ENCODE measurements at regions not wholly inside any gene's neighbourhood (a gene's known extent, or its start where the extent isn't known, plus 50 kb on each side); places are given as distances from the start of the nearest gene placed in this dataset.
"Not testable (repeated sequence)": the region's sequence is repeated elsewhere in the genome, so short reads cannot be mapped to it uniquely, and the experiment has no call there.

DNA sequence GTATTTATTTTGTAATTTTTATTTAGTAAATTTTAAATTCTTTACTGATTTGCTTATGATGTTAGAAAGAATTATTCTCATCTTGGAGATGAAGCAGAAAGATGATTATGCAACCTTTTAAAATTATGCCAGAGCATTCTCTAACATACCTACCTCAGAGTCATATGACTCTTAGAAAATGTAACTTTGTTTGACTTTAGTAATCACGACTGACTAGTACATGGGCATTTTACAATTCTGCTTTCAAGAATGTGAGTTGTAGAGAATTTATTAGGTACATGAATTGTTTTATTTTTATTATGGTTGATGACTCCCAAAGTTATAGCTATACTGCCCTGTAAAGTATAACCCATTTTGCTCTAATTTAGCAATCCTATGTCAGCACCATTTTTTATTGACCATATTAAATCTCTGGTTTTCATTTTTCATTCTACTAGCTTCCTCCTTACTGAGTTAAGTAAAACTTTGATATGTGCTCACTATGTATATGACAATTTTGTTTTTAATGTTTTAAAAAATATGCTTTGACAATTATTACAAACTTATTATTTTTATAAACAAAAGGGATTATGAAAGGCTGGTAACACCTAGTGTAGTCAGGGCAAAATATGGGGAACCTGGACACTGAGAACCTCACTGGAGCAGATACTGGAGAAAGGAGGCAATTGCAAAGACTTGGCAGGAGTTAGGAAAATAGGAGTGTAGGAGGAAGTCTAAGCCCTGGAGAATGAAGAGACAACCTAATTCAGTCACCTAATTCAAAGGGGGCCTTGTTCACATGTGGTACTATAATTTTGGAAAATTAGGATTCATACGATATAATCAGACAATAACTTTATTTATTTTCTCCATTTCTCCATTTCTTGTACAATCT, 249.7 kb upstream of the DAB2 start:
- DNase-seq = no peak

GRCh38 chr5:39671561-39671961, 246.8 kb upstream of the DAB2 start:
- DNase-seq = no peak

- no peak for DNase-seq
Measured at GRCh38 chr5:39670955-39671354, 246.2 kb upstream of the DAB2 start.

DNA sequence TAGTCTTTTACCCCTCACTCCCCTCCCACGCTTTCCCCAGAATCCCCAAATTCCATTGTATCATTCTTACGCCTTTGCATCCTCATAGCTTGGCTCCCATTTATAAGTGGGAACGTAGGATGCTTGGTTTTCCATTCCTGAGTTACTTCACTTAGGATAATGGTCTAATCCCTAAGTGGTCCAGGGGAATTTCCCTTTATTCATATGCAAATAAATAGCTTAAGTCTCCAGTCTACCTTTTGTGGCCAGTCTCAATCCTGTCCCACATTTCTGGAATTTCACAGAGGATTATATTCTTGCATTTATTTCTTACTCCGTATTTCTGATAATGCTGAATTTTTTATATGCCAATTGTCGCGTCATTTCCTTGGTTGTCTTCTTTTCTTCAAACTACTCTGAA, 245.6 kb upstream of the DAB2 start:
- no peak for DNase-seq

- no peak for DNase-seq
Measured at GRCh38 chr5:39668980-39669379, 244.2 kb upstream of the DAB2 start.

DNA sequence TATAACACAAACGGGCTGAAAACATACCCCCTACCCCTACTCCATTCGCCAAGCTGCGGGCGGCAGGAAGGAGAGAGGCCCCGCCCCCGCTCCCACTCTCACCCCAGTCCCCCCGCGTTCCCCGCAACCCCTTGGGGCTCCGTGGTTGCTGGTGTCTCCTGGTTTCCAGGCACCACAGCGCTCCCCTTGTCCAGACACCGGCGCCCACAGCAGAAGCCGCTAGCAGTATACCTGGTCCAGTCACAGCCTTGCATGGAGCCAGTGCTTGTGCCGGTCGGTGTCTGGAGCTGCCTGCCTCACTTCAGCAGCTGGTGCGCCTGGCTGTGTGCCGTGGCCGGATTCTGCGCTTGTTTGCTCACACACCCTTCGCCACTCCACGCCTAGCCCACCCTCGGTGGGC, 240.5 kb upstream of the DAB2 start:
- DNase-seq = no peak

DNA sequence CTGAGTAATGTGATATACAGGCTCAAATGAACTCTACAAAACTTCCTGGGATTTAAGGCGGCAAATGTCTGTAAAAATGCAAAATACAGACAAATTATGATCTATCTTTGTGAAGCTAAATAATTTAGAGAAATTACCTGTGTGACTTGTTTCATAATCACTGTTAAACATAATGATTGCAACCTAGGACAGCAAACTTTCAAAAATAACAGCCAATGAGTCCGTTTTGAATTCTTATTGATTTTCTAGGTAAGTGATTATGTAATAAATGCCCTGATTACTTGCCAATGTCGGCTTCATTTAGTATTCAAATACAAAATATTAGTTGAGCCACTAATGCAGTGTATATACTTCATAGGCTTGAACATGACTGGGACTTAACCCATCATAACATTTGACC, 238.2 kb upstream of the DAB2 start:
- DNase-seq = no peak

- DNase-seq = no peak
Measured at GRCh38 chr5:39661026-39661779, 236.4 kb upstream of the DAB2 start.

DNA sequence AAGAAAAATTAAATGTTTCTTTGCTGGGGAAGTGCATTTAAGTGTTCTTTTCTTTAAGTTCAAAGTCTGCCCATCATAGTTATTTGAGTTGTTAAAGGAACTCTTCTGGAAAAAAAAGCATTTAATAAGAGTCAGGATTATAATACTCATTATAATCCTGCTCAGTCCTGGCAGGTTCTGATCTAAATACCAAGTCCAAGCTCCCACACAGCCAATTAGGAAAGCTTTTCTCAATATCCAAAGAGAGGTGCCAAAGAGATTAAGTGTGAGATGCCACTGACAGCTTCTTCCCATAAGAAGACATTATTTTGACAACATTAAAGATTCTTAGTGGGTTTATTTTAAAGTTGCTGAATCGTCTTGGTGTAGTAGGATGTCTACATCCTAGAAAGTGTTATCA, 235.2 kb upstream of the DAB2 start:
- DNase-seq = no peak

- DNase-seq = no peak
Measured at GRCh38 chr5:39658866-39659265, 234.1 kb upstream of the DAB2 start.

DNA sequence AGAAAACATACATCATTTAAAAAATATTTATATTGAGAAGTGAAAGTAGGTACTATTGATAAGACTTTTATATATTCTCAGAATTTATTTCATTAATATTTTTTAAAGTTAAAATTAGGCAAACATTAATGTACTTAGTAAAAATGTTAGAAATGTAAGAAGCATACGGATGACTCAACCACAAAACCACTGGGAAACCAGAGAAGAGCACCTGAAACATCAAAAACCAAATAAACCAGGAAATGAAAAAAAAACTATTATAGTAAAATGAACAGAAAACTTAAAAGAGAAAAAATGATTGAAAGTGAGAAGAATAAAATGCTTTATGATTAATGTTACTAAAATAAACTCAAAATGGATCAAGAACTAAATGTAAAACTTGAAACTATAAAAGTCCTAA, 233.2 kb upstream of the DAB2 start:
- DNase-seq = no peak

DNA sequence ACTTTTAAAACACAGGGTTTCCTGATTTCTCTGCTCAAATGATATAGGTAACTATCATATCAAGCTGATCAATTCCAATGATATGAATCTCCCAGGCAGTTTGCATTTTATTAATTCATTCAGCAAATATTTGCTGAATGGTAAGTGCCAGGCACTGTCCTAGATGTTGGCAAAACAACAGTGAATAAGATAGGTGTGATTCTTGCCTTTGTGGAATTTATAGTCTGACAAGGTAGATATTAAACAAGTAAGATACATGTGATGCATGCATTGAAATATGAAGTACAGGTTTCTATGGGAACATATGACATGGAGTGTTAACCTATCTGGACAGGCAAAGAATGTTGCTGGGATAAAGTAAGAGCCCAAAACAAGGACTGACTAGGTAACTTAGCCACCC, 231.8 kb upstream of the DAB2 start:
- DNase-seq = no peak

GRCh38 chr5:39654715-39655114, 229.9 kb upstream of the DAB2 start:
- no peak for DNase-seq

DNA sequence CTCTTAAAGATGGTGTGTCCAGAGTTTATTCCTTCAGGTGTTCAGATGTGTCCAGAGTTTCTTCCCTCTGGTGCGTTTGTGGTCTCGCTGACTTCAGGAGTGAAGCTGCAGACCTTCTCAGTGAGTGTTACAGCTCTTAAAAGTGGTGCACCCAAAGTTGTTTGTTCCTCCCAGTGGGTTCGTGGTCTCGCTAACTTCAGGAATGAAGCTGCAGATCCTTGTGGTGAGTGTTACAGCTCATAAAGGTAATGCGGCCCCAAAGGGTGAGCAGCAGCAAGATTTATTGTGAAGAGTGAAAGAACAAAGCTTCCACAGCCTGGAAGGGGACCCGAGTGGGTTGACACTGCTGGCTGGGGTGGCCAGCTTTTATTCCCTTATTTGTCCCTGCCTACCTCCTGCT, 227.7 kb upstream of the DAB2 start:
- DNase-seq = not testable (repeated sequence)

DNA sequence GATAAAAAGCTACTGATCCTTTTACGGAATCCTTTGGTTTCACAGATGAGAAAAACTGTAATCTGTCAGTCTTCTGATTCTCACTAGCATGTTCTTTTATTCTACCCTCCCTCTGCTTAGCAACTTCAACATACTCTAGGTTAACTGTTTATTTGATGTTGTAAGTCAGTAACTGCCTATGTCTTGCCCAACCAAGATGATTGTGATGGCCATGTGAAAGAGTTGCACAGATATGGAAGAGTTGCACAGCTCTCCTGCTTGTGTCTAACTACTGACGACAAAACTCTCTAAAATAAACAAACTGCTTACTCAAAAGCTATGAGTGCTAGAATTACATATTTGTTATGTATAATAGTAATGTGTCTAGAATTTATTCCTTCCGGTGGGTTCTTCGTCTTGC, 227.3 kb upstream of the DAB2 start:
- no peak for DNase-seq

DNA sequence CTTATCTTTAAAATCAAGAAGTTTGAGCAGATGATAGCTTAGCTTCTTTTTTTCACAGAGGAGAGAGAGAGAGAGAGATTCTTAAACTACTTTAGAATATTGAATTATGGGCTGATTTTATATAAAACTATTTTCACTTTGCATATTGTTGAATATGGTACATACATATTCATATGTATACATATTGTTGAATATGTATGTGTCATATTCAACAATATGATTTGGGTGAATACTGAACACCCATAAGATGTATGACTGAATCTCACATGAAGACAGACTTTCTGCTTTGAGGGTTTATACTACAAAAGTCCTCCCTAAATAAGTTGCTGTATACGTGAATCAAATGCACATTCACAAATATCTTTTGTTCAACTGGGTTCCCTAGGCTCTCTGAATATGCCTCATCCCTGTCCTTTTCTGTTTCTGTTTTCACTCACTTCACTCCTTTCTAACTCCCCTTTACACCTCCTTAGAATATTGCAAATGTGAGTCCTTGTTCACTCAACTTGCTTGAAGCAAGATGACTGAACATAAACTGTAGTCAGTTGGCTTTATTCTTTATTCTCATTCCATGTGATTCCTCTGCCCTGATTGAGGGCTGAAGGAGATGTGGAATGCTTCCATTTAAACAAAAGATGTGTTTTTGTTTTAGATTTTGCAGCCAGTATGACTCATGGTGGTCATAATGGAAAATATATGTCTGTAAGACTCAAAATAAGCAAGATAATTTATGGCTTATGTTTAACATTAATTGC, 225.4 kb upstream of the DAB2 start:
- DNase-seq = no peak

GRCh38 chr5:39648848-39649227, 224.1 kb upstream of the DAB2 start:
- no peak for DNase-seq

- DNase-seq = no peak
Measured at GRCh38 chr5:39648085-39648847, 223.5 kb upstream of the DAB2 start.

- no peak for DNase-seq
Measured at GRCh38 chr5:39640552-39640951, 215.8 kb upstream of the DAB2 start.

- no peak for DNase-seq
Measured at GRCh38 chr5:39639618-39640089, 214.9 kb upstream of the DAB2 start.

DNA sequence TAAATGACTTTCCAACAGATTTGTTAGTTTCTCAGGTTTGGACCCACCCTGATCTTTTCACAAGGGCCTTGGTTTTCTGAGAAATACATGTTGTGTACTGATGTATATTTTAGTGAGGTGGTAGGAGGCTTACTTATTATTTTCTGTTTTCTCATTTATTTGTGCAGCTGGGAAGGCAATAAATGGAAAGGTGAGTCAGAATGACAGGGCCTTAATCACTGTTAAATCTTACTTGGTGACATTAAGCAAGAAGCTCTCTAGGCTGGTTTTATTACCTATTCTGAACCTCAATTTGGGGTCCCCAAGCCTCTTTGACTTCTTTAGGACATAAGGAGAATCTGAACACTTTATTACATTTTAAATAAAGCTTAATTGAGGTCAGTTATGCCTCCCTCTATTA, 214.0 kb upstream of the DAB2 start:
- DNase-seq = no peak

- no peak for DNase-seq
Measured at GRCh38 chr5:39633057-39633456, 208.3 kb upstream of the DAB2 start.

- DNase-seq = no peak
Measured at GRCh38 chr5:39631958-39632357, 207.2 kb upstream of the DAB2 start.
